AG04450 (cell line): ENCODE measurements at regions not wholly inside any gene's neighbourhood (a gene's known extent, or its start where the extent isn't known, plus 50 kb on each side); places are given as distances from the start of the nearest gene placed in this dataset.

Experiments
- CTCF ChIA-PET: fragments of 300-600, 350-600 bp; formaldehyde crosslinking; extraction: SDS; loops from one replicate; lab custom pipeline; 2022; ENCODE audit warnings: antibody characterized with exemption, inconsistent platforms; lab: Charles Lee
- POLR2A ChIA-PET: fragments of 350-600 bp; formaldehyde crosslinking; extraction: SDS; loops from one replicate; lab custom pipeline; 2021; ENCODE audit warnings: antibody characterized with exemption, inconsistent platforms; lab: Yijun Ruan, JAX
- DNase-seq: peaks from one replicate; pipeline ENCODE4 v3.0.0-alpha.2; 2011; ENCODE audit warnings: low read depth, low spot score
- H3K27ac ChIP-seq: one replicate; pipeline ENCODE4 v1.5.1; 2012; ENCODE audit warnings: low read depth, low read length, control low read depth
- H3K27me3 ChIP-seq: one replicate; pipeline ENCODE4 v1.6.0; 2012; ENCODE audit warnings: low read length; ENCODE audit not compliant: control insufficient read depth, insufficient read depth
- H3K4me3 ChIP-seq: 2 replicates; pipeline ENCODE4 v1.5.1; 2011; ENCODE audit warnings: mild to moderate bottlenecking, low read depth, low read length, control low read depth
- H3K9me3 ChIP-seq: 2 replicates; pipeline ENCODE4 v1.5.1; 2012; ENCODE audit warnings: low read length; ENCODE audit not compliant: control insufficient read depth, insufficient read depth
- CTCF ChIP-seq: IDR thresholded peaks from 2 replicates; pipeline ENCODE4 v1.5.1; 2011; ENCODE audit warnings: low read depth, low read length, control low read depth, inconsistent platforms

GRCh38 chr7:86980223-86980622 is 79.2 kb downstream of the ELAPOR2 start:
- no peak for TF ChIP-seq CTCF
- Histone ChIP-seq H3K9me3 (no peaks in the 10 kb centered on the region; the same call in 1 of the 2 replicates), H3K27me3 (no peaks in the 10 kb centered on the region), H3K27ac (no peak overlapping the region), H3K4me3 (no peak overlapping the region)
- CTCF ChIA-PET = no interaction called here
- DNase-seq = no peak
- POLR2A ChIA-PET = no interaction called here

- Histone ChIP-seq H3K27ac (no peak overlapping the region), H3K27me3 (no peaks in the 10 kb centered on the region), H3K9me3 (no peaks in the 10 kb centered on the region; the same call in 1 of the 2 replicates), H3K4me3 (no peak overlapping the region)
- no peak for DNase-seq
- no peak for TF ChIP-seq CTCF
- POLR2A ChIA-PET = no interaction called here
- CTCF ChIA-PET = no interaction called here
Measured at GRCh38 chr7:86978808-86979506, 80.5 kb downstream of the ELAPOR2 start.

GRCh38 chr7:86976958-86977357 is 82.5 kb downstream of the ELAPOR2 start:
- Histone ChIP-seq H3K27ac (no peak overlapping the region), H3K4me3 (no peak overlapping the region), H3K27me3 (no peaks in the 10 kb centered on the region), H3K9me3 (no peaks in the 10 kb centered on the region; the same call in 1 of the 2 replicates)
- ChIA-PET POLR2A (no interaction called here), CTCF (no interaction called here)
- DNase-seq = no peak
- TF ChIP-seq CTCF = no peak

GRCh38 chr7:86975914-86976313 is 83.5 kb downstream of the ELAPOR2 start:
- Histone ChIP-seq H3K4me3 (no peak overlapping the region), H3K9me3 (no peaks in the 10 kb centered on the region), H3K27ac (no peak overlapping the region), H3K27me3 (no peaks in the 10 kb centered on the region)
- DNase-seq = no peak
- ChIA-PET CTCF (no interaction called here), POLR2A (no interaction called here)
- no peak for TF ChIP-seq CTCF

- ChIA-PET CTCF (no interaction called here), POLR2A (no interaction called here)
- TF ChIP-seq CTCF = no peak
- H3K9me3 ChIP-seq = no peaks in the 10 kb centered on the region
- DNase-seq = no peak
- H3K27ac ChIP-seq = no peak overlapping the region
- H3K4me3 ChIP-seq = no peak overlapping the region
- H3K27me3 ChIP-seq = no peaks in the 10 kb centered on the region
Measured at GRCh38 chr7:86975449-86975848, 84.0 kb downstream of the ELAPOR2 start.
